Tibial nerve (tissue), 4 donors: ENCODE measurements at regions not wholly inside any gene's neighbourhood (a gene's known extent, or its start where the extent isn't known, plus 50 kb on each side); places are given as distances from the start of the nearest gene placed in this dataset.

Experiments
- DNase-seq, 2 donors: peaks; one replicate each; pipeline ENCODE4 v3.0.0-alpha.2; 2019; ENCODE audit warnings: low spot score in 2 of 2
- H3K27ac ChIP-seq, 4 donors: fragments of 200-600 bp; sonication (generic) in 3 of 4; one replicate each; pipeline ENCODE4 v1.5.1; 2017 to 2019; ENCODE audit warnings: mild to moderate bottlenecking in 1 of 4
- H3K27me3 ChIP-seq, 2 donors: fragments of 200-600 bp; sonication (generic) in 1 of 2; one replicate each; pipeline versions ENCODE4 v1.5.1 to v1.6.0; 2017 to 2019
- H3K36me3 ChIP-seq, 3 donors: fragments of 200-600 bp; sonication (generic); one replicate each; pipeline ENCODE4 v1.5.1; 2018 to 2019
- H3K4me1 ChIP-seq, 4 donors: fragments of 200-600 bp; sonication (generic) in 3 of 4; one replicate each; pipeline ENCODE4 v1.5.1; 2017 to 2019
- H3K4me3 ChIP-seq, 4 donors: fragments of 200-600 bp; sonication (generic) in 3 of 4; one replicate each; pipeline ENCODE4 v1.5.1; 2017 to 2019; ENCODE audit warnings: mild to moderate bottlenecking in 1 of 4, moderate library complexity in 1 of 4
- H3K9me3 ChIP-seq, 4 donors: fragments of 200-600 bp; sonication (generic) in 3 of 4; one replicate each; pipeline ENCODE4 v1.5.1; 2017 to 2019
- CTCF ChIP-seq, 5 experiments: fragments of 200-600 bp in 3 of 5; fragments of 450-650 bp in 2 of 5; sonication (generic) in 3 of 5; IDR thresholded peaks; one replicate each; pipeline ENCODE4 v1.5.1; 2016 to 2019; ENCODE audit warnings: antibody characterized with exemption in 5 of 5, mild to moderate bottlenecking in 3 of 5, moderate library complexity in 2 of 5
- EP300 ChIP-seq, 2 donors: sonication (generic); formaldehyde crosslinking; IDR thresholded peaks; one replicate each; pipeline ENCODE4 v1.6.1; 2017; ENCODE audit warnings: antibody characterized with exemption in 2 of 2, mild to moderate bottlenecking in 1 of 2
- POLR2A ChIP-seq, 2 donors: fragments of 450-650 bp; IDR thresholded peaks; one replicate each; pipeline ENCODE4 v1.6.1; 2017; ENCODE audit warnings: antibody characterized with exemption in 2 of 2, mild to moderate bottlenecking in 2 of 2, moderate library complexity in 2 of 2
- WGBS, 2 donors: methylation state at CpG; one replicate each; pipeline ENCODE4 v1.1.5; 2018; 5-methylcytosine and 5-hydroxymethylcytosine counted together

DNA sequence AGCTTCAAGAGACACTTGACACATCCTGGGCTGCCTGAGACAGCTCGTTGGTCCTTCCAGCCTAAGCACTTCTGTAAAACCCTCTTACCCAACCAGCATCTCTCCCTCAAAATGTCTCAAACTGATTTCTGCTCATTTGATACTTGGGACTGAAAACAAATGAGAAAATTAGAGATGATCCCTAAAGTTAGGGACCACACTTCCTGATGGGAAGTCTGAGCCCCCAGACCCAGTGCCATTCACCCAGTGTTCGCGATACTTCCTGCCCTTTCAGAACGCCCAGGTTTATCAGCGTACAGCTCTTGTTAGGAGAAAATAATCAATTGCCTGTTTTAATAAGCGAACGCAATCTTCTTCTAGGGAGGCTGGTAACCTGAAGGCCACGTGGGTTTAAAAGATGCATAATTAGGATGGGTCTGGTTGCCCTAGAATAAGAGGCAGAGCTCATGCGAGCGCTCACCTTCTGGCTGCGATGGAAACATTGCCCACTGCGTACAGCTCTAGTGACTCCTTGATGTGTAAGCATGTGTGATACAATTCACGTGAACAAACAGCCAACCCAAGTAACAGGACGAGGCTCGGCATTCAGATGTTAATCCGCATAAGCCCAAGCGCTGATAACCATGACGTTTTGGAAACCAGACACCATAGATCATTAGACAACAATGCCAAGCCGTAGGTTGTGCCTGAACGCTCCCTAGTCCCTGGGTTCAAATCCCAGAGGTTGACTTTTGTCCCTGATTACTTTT, 213.1 kb downstream of the FOXL1 start:
- 66 to 69% methylated on average over 20 of the region's 20 CpGs for WGBS, 2 donors
- H3K4me1 ChIP-seq: no peaks in the 10 kb centered on the region
- peaks cover 0 to 36% of the 10 kb centered on the region in 2 donors for H3K27me3 ChIP-seq
- H3K27ac ChIP-seq: no peak overlapping the region
- H3K9me3 ChIP-seq: no peaks in the 10 kb centered on the region
- no peak for TF ChIP-seq CTCF (IDR thresholded peaks at IDR 0.05)
- TF ChIP-seq POLR2A (IDR thresholded peaks at IDR 0.05): no peak
- TF ChIP-seq EP300 (IDR thresholded peaks at IDR 0.05): no peak
- DNase-seq: no peak
- no peak overlapping the region for H3K4me3 ChIP-seq
- no peaks in the 10 kb centered on the region for H3K36me3 ChIP-seq

DNA sequence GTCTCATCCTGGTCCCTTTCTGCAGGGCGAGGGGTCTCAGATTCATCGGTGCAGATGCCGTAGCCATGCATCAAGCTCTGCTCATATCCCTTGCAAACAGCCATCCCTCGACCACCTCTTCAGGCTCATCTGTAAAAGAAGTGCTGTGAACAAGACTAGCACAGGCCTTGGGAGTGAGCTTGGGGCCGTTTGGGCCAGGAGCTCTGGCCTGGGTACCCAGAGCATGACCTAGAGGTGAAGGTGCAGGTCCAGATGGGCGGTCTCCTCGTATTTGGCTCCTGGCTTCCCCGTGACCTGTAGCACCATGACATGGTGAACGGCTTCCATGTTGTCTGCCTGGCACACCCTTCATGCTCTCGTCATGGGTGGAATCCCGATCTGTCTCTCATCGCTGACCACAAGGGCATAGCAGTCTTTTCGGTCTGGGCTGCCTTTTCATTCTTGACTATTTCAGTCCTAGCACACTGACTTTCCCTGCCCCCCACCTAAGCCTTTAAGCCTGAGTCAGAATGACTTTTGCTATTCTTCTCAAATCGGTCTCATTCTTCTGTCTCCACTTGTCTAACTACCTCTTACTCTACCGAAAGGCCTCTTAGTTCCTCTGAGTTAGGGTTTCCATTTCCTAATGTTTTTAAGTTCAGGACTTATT, 216.0 kb downstream of the FOXL1 start:
- 90 to 94% methylated on average over 15 of the region's 15 CpGs for WGBS, 2 donors
- TF ChIP-seq EP300 (IDR thresholded peaks at IDR 0.05): no peak
- TF ChIP-seq CTCF (IDR thresholded peaks at IDR 0.05): no peak
- TF ChIP-seq POLR2A (IDR thresholded peaks at IDR 0.05): no peak
- no peak for DNase-seq
- H3K27me3 ChIP-seq: peaks cover 0 to 46% of the 10 kb centered on the region in 2 donors
- no peak overlapping the region for H3K4me3 ChIP-seq
- no peak overlapping the region for H3K27ac ChIP-seq
- H3K4me1 ChIP-seq: no peaks in the 10 kb centered on the region
- no peaks in the 10 kb centered on the region for H3K9me3 ChIP-seq
- no peaks in the 10 kb centered on the region for H3K36me3 ChIP-seq

DNA sequence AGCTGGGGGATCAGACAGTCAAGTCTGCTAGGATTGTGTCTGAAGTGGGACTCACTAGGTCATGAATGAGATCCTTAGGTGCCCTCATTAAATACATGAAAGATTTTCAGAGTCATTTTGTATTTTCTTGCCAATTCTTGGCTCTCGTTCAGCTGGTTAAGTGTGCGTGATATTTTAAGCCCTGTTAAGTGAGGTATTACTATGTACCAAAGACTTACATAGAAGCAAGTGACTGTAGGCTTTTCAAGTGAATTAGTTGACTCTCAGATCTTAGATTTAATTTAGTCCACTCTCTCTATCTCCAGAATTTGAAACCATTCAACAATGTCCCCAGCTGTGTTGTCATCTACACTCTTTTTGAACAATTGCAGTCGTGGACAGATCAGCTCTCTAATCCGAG, 219.4 kb downstream of the FOXL1 start:
- no peak overlapping the region for H3K4me3 ChIP-seq
- H3K27me3 ChIP-seq: peaks cover 0 to 46% of the 10 kb centered on the region in 2 donors
- no peak overlapping the region for H3K27ac ChIP-seq
- DNase-seq: no peak
- no peaks in the 10 kb centered on the region for H3K36me3 ChIP-seq
- no peaks in the 10 kb centered on the region for H3K9me3 ChIP-seq
- H3K4me1 ChIP-seq: no peaks in the 10 kb centered on the region
- 79% methylated on average over 4 of the region's 4 CpGs for WGBS, 2 donors
- TF ChIP-seq EP300 (IDR thresholded peaks at IDR 0.05) (no peak), CTCF (IDR thresholded peaks at IDR 0.05) (no peak), POLR2A (IDR thresholded peaks at IDR 0.05) (no peak)

DNA sequence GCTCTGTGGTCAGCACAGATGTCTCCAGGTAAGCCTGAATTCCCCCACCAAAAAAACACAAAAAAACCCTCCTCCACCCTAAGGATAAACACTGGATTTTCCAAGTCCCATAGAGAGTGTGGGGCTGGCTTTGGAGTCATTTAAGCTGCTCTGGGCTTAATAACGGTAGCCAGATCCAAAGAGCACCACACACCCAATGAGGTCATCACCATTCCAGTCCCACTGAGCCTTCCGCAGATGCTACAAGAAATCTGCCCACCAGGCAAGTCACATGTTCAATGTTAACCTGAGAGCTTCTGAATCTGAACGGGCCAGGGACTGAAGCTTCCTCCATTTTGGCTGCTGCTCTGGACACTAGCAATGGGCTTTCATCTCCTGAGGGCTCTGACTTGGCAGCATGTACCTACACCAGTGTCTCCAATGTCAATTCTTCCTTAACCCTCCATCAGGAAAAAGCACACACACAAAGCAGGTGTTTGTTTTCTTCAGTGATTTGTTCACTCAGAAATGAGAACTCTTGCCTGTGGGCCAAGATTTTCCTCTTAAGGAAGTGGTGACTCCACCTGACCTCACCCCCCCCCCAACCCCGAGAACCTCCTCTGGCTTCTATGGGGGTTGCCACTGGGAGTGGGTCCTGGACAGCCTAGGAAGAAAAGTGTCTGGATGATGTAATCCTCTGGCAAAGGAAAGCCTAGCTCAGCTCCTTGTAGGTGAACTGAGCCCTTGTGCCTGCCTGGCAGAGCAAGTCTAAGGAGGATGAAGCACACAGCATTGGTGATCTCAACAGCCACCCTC, 220.1 kb downstream of the FOXL1 start:
- 38 to 55% methylated on average over 3 to 4 of the region's 4 CpGs for WGBS, 2 donors
- Histone ChIP-seq H3K9me3 (no peaks in the 10 kb centered on the region), H3K4me3 (no peak overlapping the region), H3K27ac (no peak overlapping the region), H3K27me3 (peaks cover 0 to 38% of the 10 kb centered on the region in 2 donors), H3K36me3 (no peaks in the 10 kb centered on the region), H3K4me1 (no peaks in the 10 kb centered on the region)
- DNase-seq: no peak
- TF ChIP-seq CTCF (IDR thresholded peaks at IDR 0.05) (no peak), EP300 (IDR thresholded peaks at IDR 0.05) (no peak), POLR2A (IDR thresholded peaks at IDR 0.05) (no peak)

GRCh38 chr16:86799367-86799766, 221.0 kb downstream of the FOXL1 start:
- WGBS, 2 donors: 94 to 96% methylated on average over 4 of the region's 4 CpGs
- no peak overlapping the region for H3K27ac ChIP-seq
- TF ChIP-seq EP300 (IDR thresholded peaks at IDR 0.05) (no peak), POLR2A (IDR thresholded peaks at IDR 0.05) (no peak), CTCF (IDR thresholded peaks at IDR 0.05) (no peak)
- no peaks in the 10 kb centered on the region for H3K4me1 ChIP-seq
- H3K27me3 ChIP-seq: peaks cover 0 to 35% of the 10 kb centered on the region in 2 donors
- H3K9me3 ChIP-seq: no peaks in the 10 kb centered on the region
- H3K4me3 ChIP-seq: no peak overlapping the region
- no peak for DNase-seq
- H3K36me3 ChIP-seq: no peaks in the 10 kb centered on the region
